ENCODE measurements at regions not wholly inside any gene's neighbourhood (a gene's known extent, or its start where the extent isn't known, plus 50 kb on each side); places are given as distances from the start of the nearest gene placed in this dataset.

DNA sequence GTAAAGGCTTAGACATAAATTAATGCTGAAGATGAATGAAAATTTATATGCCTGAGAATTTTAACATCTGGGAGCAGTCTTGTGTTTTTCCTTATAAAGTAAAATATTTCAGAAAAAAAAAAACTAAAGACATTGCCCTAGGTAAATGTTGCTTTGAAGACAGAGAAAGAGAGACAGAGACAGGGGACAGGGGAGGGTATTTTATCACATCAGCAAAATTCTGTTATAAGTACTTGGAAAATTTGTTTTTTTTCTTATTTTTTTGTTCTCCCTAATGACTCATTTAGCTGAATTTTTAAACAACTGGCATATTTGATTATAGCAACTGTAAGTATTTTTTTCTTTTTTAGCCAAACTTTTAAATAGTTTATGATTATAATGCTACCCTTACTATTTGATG, 1540.6 kb upstream of the GBE1 start:
- H3K4me3 ChIP-seq (ENCODE audit: low read depth, low read length) = no peak overlapping the region
- DNase-seq (ENCODE audit: low read depth) = no peak
- TF ChIP-seq, protein P1, sequence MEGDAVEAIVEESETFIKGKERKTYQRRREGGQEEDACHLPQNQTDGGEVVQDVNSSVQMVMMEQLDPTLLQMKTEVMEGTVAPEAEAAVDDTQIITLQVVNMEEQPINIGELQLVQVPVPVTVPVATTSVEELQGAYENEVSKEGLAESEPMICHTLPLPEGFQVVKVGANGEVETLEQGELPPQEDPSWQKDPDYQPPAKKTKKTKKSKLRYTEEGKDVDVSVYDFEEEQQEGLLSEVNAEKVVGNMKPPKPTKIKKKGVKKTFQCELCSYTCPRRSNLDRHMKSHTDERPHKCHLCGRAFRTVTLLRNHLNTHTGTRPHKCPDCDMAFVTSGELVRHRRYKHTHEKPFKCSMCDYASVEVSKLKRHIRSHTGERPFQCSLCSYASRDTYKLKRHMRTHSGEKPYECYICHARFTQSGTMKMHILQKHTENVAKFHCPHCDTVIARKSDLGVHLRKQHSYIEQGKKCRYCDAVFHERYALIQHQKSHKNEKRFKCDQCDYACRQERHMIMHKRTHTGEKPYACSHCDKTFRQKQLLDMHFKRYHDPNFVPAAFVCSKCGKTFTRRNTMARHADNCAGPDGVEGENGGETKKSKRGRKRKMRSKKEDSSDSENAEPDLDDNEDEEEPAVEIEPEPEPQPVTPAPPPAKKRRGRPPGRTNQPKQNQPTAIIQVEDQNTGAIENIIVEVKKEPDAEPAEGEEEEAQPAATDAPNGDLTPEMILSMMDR (IDR thresholded peaks at IDR 0.05; ENCODE audit: low read depth, low read length, missing control alignments) = no peak

GRCh38 chr3:83317605-83318004, 1556.2 kb upstream of the GBE1 start:
- DNase-seq (ENCODE audit: low read depth) = no peak
- H3K4me3 ChIP-seq (ENCODE audit: low read depth, low read length) = no peak overlapping the region
- TF ChIP-seq, protein P1 (IDR thresholded peaks at IDR 0.05; ENCODE audit: low read depth, low read length, missing control alignments) = no peak

DNA sequence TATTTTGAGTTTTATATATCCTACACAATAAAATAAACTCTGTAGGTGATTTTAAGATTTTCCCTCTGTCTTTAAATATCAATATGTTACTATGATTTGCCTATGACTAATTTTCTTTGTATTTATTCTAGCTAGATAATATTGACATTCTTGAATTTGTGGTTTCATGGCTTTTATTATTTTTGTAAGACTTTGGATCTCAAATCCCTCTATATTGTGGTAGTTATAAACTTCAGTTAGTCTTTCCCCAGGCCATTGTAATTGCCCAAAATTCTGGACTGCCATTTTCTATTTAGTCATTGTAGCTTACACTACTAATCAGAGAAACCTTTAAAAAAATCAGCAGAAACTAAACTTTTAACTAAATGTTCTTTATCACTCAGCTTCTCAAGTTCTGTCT, 1559.3 kb upstream of the GBE1 start:
- TF ChIP-seq, protein P1 (IDR thresholded peaks at IDR 0.05; ENCODE audit: low read depth, low read length, missing control alignments) = no peak
- H3K4me3 ChIP-seq (ENCODE audit: low read depth, low read length) = no peak overlapping the region
- no peak for DNase-seq (ENCODE audit: low read depth)

GRCh38 chr3:83321457-83321856, 1560.0 kb upstream of the GBE1 start:
- TF ChIP-seq, protein P1 (IDR thresholded peaks at IDR 0.05; ENCODE audit: low read depth, low read length, missing control alignments) = no peak
- no peak for DNase-seq (ENCODE audit: low read depth)
- H3K4me3 ChIP-seq (ENCODE audit: low read depth, low read length) = no peak overlapping the region

DNA sequence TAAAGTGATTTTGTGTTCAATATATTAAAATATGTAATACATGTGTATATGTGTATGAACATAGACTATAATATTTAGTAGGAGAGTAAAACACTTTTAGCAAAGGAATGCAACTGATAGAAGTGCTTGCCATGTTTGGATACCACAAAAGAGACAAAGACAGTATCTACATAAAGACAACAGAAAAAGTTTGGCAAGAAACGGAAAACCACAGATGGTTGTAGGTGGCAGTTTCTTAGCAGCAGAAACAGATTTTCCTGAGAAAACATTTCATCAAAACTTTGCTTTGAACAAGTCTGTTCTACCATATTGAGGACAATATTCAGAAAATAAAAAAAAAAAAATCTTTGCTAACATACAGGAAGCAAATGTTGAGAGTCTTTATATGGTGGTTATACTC, 1560.4 kb upstream of the GBE1 start:
- no peak for DNase-seq (ENCODE audit: low read depth)
- H3K4me3 ChIP-seq (ENCODE audit: low read depth, low read length) = no peak overlapping the region
- TF ChIP-seq, protein P1 (IDR thresholded peaks at IDR 0.05; ENCODE audit: low read depth, low read length, missing control alignments) = no peak

DNA sequence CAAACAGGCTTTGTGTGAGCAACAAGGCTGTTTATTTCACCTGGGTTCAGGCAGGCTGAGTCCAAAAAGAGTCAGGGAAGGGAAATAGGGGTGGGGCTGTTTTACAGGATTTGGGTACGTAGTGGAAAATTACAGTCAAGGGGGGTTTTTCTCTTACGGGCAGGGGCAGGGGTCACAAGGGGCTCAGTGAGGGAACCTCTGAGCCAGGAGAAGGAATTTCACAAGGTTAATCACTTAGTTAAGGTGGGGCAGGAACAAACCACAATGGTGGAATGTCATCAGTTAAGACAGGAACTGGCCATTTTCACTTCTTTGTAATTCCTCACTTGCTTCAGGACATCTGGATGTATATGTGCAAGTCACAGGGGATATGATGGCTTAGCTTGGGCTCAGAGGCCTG, 1592.8 kb upstream of the GBE1 start:
- TF ChIP-seq, protein P1 (IDR thresholded peaks at IDR 0.05; ENCODE audit: low read depth, low read length, missing control alignments) = no peak
- DNase-seq (ENCODE audit: low read depth) = no peak
- no peak overlapping the region for H3K4me3 ChIP-seq (ENCODE audit: low read depth, low read length)

DNA sequence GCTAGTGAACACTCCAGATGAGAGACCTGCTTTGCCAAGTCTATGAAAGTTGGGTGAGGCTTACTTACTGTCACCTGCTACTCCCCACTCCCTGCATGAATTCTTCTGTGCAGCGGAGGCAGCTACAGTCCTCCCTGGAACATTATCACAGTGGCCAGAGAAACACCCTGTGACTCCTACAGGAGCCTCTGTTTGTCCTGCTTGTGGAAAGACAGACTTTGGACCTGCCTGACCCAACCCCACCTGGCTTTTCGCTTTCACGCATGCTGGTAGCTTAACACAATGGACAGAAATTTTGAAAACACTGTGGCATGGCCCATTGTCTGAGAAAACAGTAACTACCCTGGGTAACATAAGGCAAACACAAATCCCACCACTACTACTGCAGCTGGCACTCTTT, 1565.5 kb upstream of the CADM2 start:
- TF ChIP-seq, protein P1 (IDR thresholded peaks at IDR 0.05; ENCODE audit: low read depth, low read length, missing control alignments) = no peak
- no peak overlapping the region for H3K4me3 ChIP-seq (ENCODE audit: low read depth, low read length)
- no peak for DNase-seq (ENCODE audit: low read depth)

All from GM12864 (cell line).